Hypothalamus (tissue), 51 donors: ENCODE measurements at regions not wholly inside any gene's neighbourhood (a gene's known extent, or its start where the extent isn't known, plus 50 kb on each side); places are given as distances from the start of the nearest gene placed in this dataset.

Experiments used
- DNase-seq, 51 donors: peaks; one replicate each; lab custom pipeline; 2025; lab: John Stamatoyannopoulos, UW

DNA sequence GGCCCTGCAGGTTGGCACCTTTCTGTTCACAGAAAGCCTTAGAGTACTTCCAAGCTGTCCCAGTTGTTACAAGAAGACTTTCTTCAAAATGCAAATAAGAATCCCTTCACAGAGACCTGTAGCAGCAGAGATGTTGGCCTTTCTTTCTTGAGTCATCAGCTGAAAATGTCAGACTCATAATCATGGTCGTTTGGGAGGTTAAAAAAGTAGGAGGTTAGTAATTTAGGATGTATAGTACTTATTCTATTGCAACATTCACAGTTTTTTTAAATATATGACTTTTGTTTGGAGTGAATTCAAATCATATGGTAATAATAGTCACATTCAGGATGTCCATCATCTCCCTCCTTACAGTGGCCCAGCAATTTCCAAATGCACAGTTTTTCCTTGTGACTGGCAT is 223.9 kb upstream of the GLI3 start:
- no peak for DNase-seq

- DNase-seq, result no peak
Measured at GRCh38 chr7:42460148-42460547, 223.1 kb upstream of the GLI3 start.

DNA sequence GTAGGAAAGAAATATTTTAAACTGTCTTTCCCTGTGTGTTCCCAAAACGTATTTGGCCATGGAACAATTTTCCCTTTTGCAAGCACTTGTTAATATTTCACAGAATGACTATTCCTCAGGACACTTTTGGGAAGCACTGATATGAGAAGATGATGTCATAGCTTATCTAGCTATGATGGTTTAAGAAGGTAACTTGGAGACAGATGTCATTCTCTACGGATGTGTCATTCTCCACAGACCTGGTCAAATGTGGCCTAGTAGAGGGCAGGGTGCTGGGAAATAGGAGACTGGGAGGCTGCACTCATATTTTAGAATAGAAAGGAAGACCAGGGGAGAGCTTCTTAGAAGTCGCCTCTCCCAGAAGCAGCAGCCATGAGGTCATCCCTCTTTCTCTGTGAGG is 220.7 kb upstream of the GLI3 start:
- no peak for DNase-seq

GRCh38 chr7:42456756-42457276 is 219.8 kb upstream of the GLI3 start:
- no peak for DNase-seq

GRCh38 chr7:42456267-42456666 is 219.3 kb upstream of the GLI3 start:
- DNase-seq, result no peak

DNA sequence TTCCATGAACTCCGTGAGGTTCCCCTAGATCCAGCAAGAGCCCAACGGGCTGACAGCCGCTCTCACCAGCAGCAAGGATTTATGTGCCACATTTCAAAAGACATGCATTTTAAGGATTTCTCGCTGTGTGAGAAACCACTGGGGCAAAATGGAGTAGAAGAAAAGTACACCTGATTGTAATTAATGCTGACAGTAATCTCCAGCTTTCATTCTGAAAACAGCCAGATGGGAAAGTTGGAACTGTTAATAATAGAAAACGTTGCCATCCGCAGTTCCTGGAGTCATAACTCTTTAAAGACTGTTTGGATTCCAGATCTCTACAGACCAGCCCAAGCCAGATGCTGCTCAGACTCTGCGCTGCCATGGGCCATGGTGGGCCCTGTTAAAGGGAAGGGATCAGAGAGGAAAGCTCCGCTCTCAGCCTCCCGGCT is 216.9 kb upstream of the GLI3 start:
- no peak for DNase-seq

DNA sequence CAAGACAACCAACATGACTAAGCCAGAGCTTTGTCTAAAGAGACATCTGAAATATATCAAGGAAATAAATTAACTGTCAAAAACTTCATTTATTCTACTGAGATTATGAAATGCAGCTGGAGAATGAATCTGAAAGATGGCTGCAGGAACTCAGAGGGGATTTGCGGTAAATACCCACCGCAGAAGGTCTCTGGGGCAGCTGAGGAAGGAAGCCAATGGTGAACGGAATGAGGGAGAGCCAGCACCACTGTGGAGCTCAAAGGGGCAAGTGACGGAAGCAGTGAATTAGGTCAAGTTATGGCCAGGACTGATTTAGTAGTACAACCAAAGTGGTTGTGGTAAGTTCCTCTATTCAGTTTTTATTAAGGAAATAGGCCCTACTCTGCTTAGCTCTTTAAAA is 215.3 kb upstream of the GLI3 start:
- no peak for DNase-seq

DNA sequence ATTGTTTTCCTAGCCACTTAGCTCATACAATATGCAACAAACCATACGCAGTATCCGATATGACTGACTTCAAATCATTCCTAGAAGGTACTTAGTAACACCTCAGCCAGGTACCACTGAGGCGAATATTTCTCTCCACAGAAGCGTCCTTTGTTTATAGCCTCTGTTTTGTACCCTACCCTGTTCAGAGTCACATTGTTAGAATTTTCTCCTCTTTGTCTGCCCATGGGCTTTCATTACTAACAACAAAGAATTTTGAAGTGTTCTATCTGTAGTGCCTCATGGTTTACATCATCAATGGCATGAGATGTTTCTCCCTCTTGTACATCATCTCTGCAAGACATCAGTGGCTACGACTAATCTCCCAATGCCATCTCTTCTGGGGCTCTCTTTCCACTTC is 212.4 kb upstream of the GLI3 start:
- no peak for DNase-seq

GRCh38 chr7:42448901-42449300 is 211.9 kb upstream of the GLI3 start:
- DNase-seq, result no peak

GRCh38 chr7:42445691-42446090 is 208.7 kb upstream of the GLI3 start:
- no peak for DNase-seq

- no peak for DNase-seq
Measured at GRCh38 chr7:42440951-42441350, 203.9 kb upstream of the GLI3 start.

DNA sequence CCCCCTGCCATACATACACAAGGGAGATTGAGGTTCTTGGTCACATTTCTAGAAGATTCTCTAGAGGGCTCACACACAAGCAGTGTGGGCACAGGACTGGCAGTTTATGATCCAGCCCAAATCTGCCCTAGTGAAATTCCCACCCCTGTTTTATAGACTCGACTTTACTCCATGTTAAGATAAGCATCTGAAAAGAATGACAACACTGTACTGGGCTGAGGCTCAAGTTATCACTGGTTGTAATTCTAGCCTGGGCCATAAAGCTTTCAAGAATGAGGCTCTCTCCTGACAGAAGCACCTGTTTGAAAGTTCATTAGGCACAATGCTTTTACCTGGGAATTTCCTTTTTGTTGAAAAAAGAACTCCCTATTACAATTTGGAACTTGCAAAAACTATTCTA is 195.6 kb upstream of the GLI3 start:
- no peak for DNase-seq

GRCh38 chr7:42431873-42432272 is 194.9 kb upstream of the GLI3 start:
- DNase-seq, result no peak

DNA sequence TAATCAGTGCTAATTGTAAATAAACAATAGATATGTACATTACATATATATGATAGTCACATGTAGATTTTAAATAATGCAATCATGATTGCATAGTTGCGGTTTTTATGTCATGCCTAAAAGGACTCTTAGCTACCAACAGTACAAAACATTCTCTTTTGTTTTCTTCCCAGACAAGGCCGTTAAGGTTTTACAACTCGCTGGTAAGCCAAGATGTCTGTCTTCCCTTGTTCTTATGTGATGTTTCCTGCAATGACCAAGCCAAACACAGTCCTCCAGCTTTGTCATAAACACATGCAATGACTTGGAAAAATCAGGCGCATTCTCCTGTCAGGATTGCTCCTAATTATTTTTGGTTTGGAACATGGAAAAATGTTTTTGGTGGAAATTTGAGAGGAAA is 192.3 kb upstream of the GLI3 start:
- DNase-seq, result no peak

- no peak for DNase-seq
Measured at GRCh38 chr7:42426163-42426562, 189.2 kb upstream of the GLI3 start.

DNA sequence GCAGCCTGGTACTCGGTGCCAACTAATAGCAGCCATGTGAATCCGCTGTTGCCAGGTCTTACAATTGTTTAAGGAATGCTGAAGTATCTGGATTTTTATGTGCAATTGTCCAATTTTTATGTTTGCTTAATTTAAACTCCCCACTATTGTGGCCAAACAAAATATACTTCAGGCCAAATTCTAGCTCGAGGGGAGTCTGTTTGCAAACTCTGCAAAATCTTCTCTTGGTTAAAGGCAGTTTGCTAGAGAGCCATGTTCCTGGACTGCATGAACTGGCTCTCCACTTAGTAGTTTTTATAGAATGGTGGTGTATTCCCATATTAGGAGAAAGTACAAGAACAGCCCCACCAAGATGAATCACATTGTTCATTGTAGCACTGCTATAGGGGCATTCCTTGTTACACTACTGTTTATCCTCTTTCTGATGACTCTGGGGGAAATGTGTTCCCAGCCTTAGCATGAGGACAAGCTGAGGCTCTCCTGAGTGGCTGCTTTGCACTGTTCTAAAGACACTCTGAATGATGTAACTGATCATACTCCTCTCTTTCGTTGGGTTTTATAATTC is 178.0 kb upstream of the GLI3 start:
- no peak for DNase-seq

DNA sequence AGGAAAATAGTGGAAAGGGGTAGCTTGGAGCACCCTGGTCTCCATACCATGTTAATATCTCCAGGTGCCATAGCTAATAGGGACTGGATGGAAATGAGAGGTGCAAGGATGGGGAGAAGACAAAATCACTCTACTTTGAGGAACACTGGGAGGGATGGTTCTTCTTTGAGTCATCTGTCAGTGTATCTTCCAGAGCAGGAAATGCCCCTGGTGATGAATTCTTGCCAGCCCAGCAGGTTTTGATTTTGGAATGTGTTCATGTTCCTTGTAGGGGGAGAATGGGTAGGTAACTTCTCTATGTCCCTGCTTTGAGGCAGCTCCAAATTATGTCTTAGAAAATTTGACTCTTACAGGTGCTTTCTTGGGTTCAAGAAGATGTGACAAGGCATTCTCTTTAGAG is 177.0 kb upstream of the GLI3 start:
- DNase-seq, result no peak

GRCh38 chr7:42409296-42409695 is 172.3 kb upstream of the GLI3 start:
- no peak for DNase-seq

GRCh38 chr7:42407833-42408232 is 170.8 kb upstream of the GLI3 start:
- no peak for DNase-seq

DNA sequence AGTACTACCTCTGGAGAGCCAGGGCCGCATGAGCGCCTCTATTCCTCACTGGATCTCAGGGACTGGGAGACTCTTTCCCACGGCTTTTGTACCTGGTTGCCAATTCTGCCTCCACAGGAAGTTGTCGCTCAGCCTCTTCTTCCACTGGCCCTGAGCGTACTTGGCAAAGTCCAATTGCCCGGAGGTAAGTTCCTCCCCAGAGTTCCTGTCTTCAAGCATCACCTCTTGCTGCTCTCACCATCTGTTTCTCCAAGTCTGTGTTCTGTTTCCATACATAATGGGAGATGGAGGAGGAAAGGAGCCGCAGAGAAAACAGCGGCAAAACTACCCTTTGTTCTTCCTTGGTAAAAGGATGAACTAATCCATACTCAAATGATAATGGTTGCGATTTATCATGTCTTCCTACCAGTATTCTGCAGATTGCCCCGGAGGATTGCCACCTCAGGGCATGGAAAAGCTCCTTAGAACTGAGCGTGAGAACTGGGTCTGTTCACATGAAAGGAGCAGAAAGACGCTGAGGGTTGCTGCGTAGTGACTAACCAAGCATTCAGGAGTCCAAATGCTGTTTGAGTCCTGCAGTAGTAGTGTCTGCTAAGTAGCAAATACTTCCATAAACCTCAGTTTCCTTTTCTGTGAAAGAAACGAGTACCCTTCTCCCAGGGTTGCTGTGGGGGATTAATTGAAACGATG is 170.2 kb upstream of the GLI3 start:
- no peak for DNase-seq

- DNase-seq, result no peak
Measured at GRCh38 chr7:42406358-42406757, 169.3 kb upstream of the GLI3 start.

GRCh38 chr7:42405782-42406181 is 168.8 kb upstream of the GLI3 start:
- DNase-seq, result no peak

DNA sequence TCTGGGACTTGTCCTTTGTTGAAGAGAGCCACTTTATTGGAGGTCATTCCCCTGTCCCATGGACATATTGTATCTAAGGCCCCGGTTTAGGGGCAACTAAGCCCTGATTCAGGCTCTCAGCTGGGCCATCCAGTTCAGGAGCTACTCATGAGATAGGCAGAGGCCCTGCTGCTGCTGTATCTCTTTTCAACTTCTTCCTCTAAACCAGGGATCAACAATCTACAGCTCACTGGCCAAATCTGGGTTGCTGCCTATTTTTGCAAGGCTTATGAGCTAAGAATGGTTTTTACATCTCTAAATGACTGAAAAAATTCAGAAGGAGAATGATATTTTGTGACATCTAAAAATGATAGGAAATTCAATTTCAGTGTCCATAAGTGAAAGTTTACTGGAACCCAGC is 166.8 kb upstream of the GLI3 start:
- DNase-seq, result no peak
